ENCODE measurements at regions not wholly inside any gene's neighbourhood (a gene's known extent, or its start where the extent isn't known, plus 50 kb on each side); places are given as distances from the start of the nearest gene placed in this dataset.
"Not testable (repeated sequence)": the region's sequence is repeated elsewhere in the genome, so short reads cannot be mapped to it uniquely, and the experiment has no call there.

GRCh38 chr16:52920331-52920730 is 132.4 kb downstream of the CHD9NB start:
- Histone ChIP-seq H3K4me2 (ENCODE audit: low read length) (no peak overlapping the region), H3K79me2 (ENCODE audit: control insufficient read depth, low read length) (no peaks in the 10 kb centered on the region), H3K36me3 (ENCODE audit: control insufficient read depth, low read length) (no peaks in the 10 kb centered on the region), H3K27ac (ENCODE audit: low read depth, low read length) (no peak overlapping the region), H3K27me3 (ENCODE audit: control insufficient read depth, low read length) (no peaks in the 10 kb centered on the region), H3K4me3 (ENCODE audit: low read length) (no peak overlapping the region), H4K20me1 (ENCODE audit: control insufficient read depth, insufficient read depth, low read depth, low read length) (no peaks in the 10 kb centered on the region), H3K9me3 (ENCODE audit: control insufficient read depth, insufficient read depth, low read length) (0 out of 2 replicates have a peak, but pooled peaks cover 4% of the 10 kb centered on the region), H3K9me2 (replicated peaks; ENCODE audit: control insufficient read depth, low read length) (no peaks in the 10 kb centered on the region), H3K4me1 (ENCODE audit: control insufficient read depth, low read length) (no peaks in the 10 kb centered on the region), H3F3A (ENCODE audit: control insufficient read depth, insufficient read depth) (no peaks in the 10 kb centered on the region)
- no peak for TF ChIP-seq CTCF (IDR thresholded peaks at IDR 0.05; ENCODE audit: low read depth, low read length, poor library complexity, severe bottlenecking)
- no peak for TF ChIP-seq EZH2phosphoT487 (IDR thresholded peaks at IDR 0.05; ENCODE audit: borderline replicate concordance, low read length)

GRCh38 chr16:52914428-52914827 is 138.3 kb downstream of the CHD9NB start:
- H3K9me3 ChIP-seq (ENCODE audit: control insufficient read depth, insufficient read depth, low read length): no peaks in the 10 kb centered on the region
- no peak overlapping the region for H3K4me3 ChIP-seq (ENCODE audit: low read length)
- no peaks in the 10 kb centered on the region for H4K20me1 ChIP-seq (ENCODE audit: control insufficient read depth, insufficient read depth, low read depth, low read length)
- H3K4me1 ChIP-seq (ENCODE audit: control insufficient read depth, low read length): no peaks in the 10 kb centered on the region
- TF ChIP-seq CTCF (IDR thresholded peaks at IDR 0.05; ENCODE audit: low read depth, low read length, poor library complexity, severe bottlenecking) (no peak), EZH2phosphoT487 (IDR thresholded peaks at IDR 0.05; ENCODE audit: borderline replicate concordance, low read length) (no peak)
- no peaks in the 10 kb centered on the region for H3K9me2 ChIP-seq (replicated peaks; ENCODE audit: control insufficient read depth, low read length)
- no peak overlapping the region for H3K4me2 ChIP-seq (ENCODE audit: low read length)
- no peaks in the 10 kb centered on the region for H3K36me3 ChIP-seq (ENCODE audit: control insufficient read depth, low read length)
- no peaks in the 10 kb centered on the region for H3F3A ChIP-seq (ENCODE audit: control insufficient read depth, insufficient read depth)
- H3K27me3 ChIP-seq (ENCODE audit: control insufficient read depth, low read length): no peaks in the 10 kb centered on the region
- H3K27ac ChIP-seq (ENCODE audit: low read depth, low read length): no peak overlapping the region
- no peaks in the 10 kb centered on the region for H3K79me2 ChIP-seq (ENCODE audit: control insufficient read depth, low read length)

GRCh38 chr16:52912565-52913173 is 140.0 kb downstream of the CHD9NB start:
- no peaks in the 10 kb centered on the region for H3K9me2 ChIP-seq (replicated peaks; ENCODE audit: control insufficient read depth, low read length)
- no peak overlapping the region for H3K4me2 ChIP-seq (ENCODE audit: low read length)
- no peak overlapping the region for H3K4me3 ChIP-seq (ENCODE audit: low read length)
- H3K9me3 ChIP-seq (ENCODE audit: control insufficient read depth, insufficient read depth, low read length): no peaks in the 10 kb centered on the region
- H4K20me1 ChIP-seq (ENCODE audit: control insufficient read depth, insufficient read depth, low read depth, low read length): no peaks in the 10 kb centered on the region
- H3K27me3 ChIP-seq (ENCODE audit: control insufficient read depth, low read length): no peaks in the 10 kb centered on the region
- no peaks in the 10 kb centered on the region for H3K79me2 ChIP-seq (ENCODE audit: control insufficient read depth, low read length)
- no peak overlapping the region for H3K27ac ChIP-seq (ENCODE audit: low read depth, low read length)
- no peaks in the 10 kb centered on the region for H3K4me1 ChIP-seq (ENCODE audit: control insufficient read depth, low read length)
- no peaks in the 10 kb centered on the region for H3F3A ChIP-seq (ENCODE audit: control insufficient read depth, insufficient read depth)
- TF ChIP-seq EZH2phosphoT487 (IDR thresholded peaks at IDR 0.05; ENCODE audit: borderline replicate concordance, low read length) (no peak), CTCF (IDR thresholded peaks at IDR 0.05; ENCODE audit: low read depth, low read length, poor library complexity, severe bottlenecking) (peak; percentile 89)
- H3K36me3 ChIP-seq (ENCODE audit: control insufficient read depth, low read length): no peaks in the 10 kb centered on the region

- not testable (repeated sequence) for H3K4me2 ChIP-seq (ENCODE audit: low read length); H3K27me3 ChIP-seq (ENCODE audit: control insufficient read depth, low read length); H3K36me3 ChIP-seq (ENCODE audit: control insufficient read depth, low read length); H3F3A ChIP-seq (ENCODE audit: control insufficient read depth, insufficient read depth); H3K79me2 ChIP-seq (ENCODE audit: control insufficient read depth, low read length); H3K27ac ChIP-seq (ENCODE audit: low read depth, low read length); H3K4me1 ChIP-seq (ENCODE audit: control insufficient read depth, low read length); H3K9me2 ChIP-seq (replicated peaks; ENCODE audit: control insufficient read depth, low read length); H4K20me1 ChIP-seq (ENCODE audit: control insufficient read depth, insufficient read depth, low read depth, low read length); H3K4me3 ChIP-seq (ENCODE audit: low read length); H3K9me3 ChIP-seq (ENCODE audit: control insufficient read depth, insufficient read depth, low read length)
These were observed 144.6 kb downstream of the CHD9NB start for GRCh38 chr16:52908057-52908456.
